Mucosa of descending colon (tissue), 3 donors: ENCODE measurements at regions not wholly inside any gene's neighbourhood (a gene's known extent, or its start where the extent isn't known, plus 50 kb on each side); places are given as distances from the start of the nearest gene placed in this dataset.
"Not testable (repeated sequence)": the region's sequence is repeated elsewhere in the genome, so short reads cannot be mapped to it uniquely, and the experiment has no call there.

ENCODE experiments used
- ATAC-seq: fragments of 200-7000 bp; cut with Tn5 transposase; one replicate; pipeline ENCODE4 v1.9.1; 2020; ENCODE audit warnings: mild to moderate bottlenecking, moderate library complexity
- DNase-seq, 3 donors: peaks; one replicate each; pipeline ENCODE4 v3.0.0-alpha.2; 2020
- H3K36me3 ChIP-seq: fragments of 200-600 bp; one replicate; pipeline ENCODE4 v1.8.0; 2021; ENCODE audit warnings: low read depth, mild to moderate bottlenecking
- H3K4me1 ChIP-seq: fragments of 200-600 bp; one replicate; pipeline ENCODE4 v1.8.0; 2021; ENCODE audit warnings: low read depth, mild to moderate bottlenecking
- H3K4me3 ChIP-seq: fragments of 200-600 bp; one replicate; pipeline ENCODE4 v1.8.0; 2021; ENCODE audit warnings: mild to moderate bottlenecking
- H3K9me3 ChIP-seq: fragments of 200-600 bp; one replicate; pipeline ENCODE4 v1.8.0; 2021; ENCODE audit warnings: mild to moderate bottlenecking
- intact Hi-C, 2 donors: fragments of 100-400 bp; cut with DNase I in 1 of 2; cut with micrococcal nuclease in 1 of 2; formaldehyde crosslinking; loops; one replicate each; pipeline versions ENCODE4 v1.11.0 to v1.11.1; 2022; cut with DNase I, micrococcal nuclease
- TF ChIP-seq, protein P1 (sequence below): fragments of 200-600 bp; IDR thresholded peaks from one replicate; pipeline ENCODE4 v1.8.0; 2022; ENCODE audit warnings: antibody characterized with exemption, mild to moderate bottlenecking
- donor health status: DM: no; HTN: no; CAD: no; lungs with moderate emphysema.
- donor health status: DM: no; HTN: no; CAD: no.
- donor health status: DM: no; HTN: yes; CAD: no.

GRCh38 chr17:64777415-64778239 is 115.5 kb upstream of the SMURF2 start:
- no peaks in the 10 kb centered on the region for H3K9me3 ChIP-seq
- ATAC-seq = no peak
- H3K4me3 ChIP-seq = no peak overlapping the region
- DNase-seq = peak; percentile 46 to 71 (median 59)
- no peaks in the 10 kb centered on the region for H3K36me3 ChIP-seq
- H3K4me1 ChIP-seq = peaks cover 50% of the 10 kb centered on the region
- intact Hi-C loops = no loop called here
- TF ChIP-seq, protein P1, sequence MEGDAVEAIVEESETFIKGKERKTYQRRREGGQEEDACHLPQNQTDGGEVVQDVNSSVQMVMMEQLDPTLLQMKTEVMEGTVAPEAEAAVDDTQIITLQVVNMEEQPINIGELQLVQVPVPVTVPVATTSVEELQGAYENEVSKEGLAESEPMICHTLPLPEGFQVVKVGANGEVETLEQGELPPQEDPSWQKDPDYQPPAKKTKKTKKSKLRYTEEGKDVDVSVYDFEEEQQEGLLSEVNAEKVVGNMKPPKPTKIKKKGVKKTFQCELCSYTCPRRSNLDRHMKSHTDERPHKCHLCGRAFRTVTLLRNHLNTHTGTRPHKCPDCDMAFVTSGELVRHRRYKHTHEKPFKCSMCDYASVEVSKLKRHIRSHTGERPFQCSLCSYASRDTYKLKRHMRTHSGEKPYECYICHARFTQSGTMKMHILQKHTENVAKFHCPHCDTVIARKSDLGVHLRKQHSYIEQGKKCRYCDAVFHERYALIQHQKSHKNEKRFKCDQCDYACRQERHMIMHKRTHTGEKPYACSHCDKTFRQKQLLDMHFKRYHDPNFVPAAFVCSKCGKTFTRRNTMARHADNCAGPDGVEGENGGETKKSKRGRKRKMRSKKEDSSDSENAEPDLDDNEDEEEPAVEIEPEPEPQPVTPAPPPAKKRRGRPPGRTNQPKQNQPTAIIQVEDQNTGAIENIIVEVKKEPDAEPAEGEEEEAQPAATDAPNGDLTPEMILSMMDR = no peak

GRCh38 chr17:64776720-64777414 is 114.8 kb upstream of the SMURF2 start:
- intact Hi-C loops, H3K4me3 ChIP-seq, H3K36me3 ChIP-seq, H3K9me3 ChIP-seq: not testable (repeated sequence)
- peak; percentile 79 to 89 (median 89) for DNase-seq
- peak; percentile 44 for ATAC-seq
- peaks cover 48% of the 10 kb centered on the region for H3K4me1 ChIP-seq
- TF ChIP-seq, protein P1 = peak; percentile 94

- H3K4me1 ChIP-seq = peaks cover 42% of the 10 kb centered on the region
- TF ChIP-seq, protein P1 = no peak
- DNase-seq = peak in 2 of 3 donors; percentile 32 to 48
These were observed 113.8 kb upstream of the SMURF2 start for GRCh38 chr17:64775701-64776570.

GRCh38 chr17:64774888-64775540 is 112.9 kb upstream of the SMURF2 start:
- intact Hi-C loops = no loop called here
- Histone ChIP-seq H3K4me3 (no peak overlapping the region), H3K4me1 (peaks cover 34% of the 10 kb centered on the region), H3K36me3 (no peaks in the 10 kb centered on the region), H3K9me3 (no peaks in the 10 kb centered on the region)
- ATAC-seq (no peak), DNase-seq (peak in 1 of 3 donors; percentile 33)
- TF ChIP-seq, protein P1 = no peak

More at GRCh38 chr17:64775701-64776570, 113.8 kb upstream of the SMURF2 start:
- Histone ChIP-seq H3K9me3 (no peaks in the 10 kb centered on the region), H3K4me3 (no peak overlapping the region), H3K36me3 (no peaks in the 10 kb centered on the region)
- intact Hi-C loops = no loop called here
- no peak for ATAC-seq
